HG02798 (cell line): ENCODE measurements at regions not wholly inside any gene's neighbourhood (a gene's known extent, or its start where the extent isn't known, plus 50 kb on each side); places are given as distances from the start of the nearest gene placed in this dataset.

Experiments
- ATAC-seq: cut with Tn5 transposase; IDR thresholded peaks from one replicate; pipeline ENCODE4 v1.9.1; 2021; ENCODE audit warnings: mild to moderate bottlenecking; ENCODE audit not compliant: unreplicated experiment, poor library complexity

DNA sequence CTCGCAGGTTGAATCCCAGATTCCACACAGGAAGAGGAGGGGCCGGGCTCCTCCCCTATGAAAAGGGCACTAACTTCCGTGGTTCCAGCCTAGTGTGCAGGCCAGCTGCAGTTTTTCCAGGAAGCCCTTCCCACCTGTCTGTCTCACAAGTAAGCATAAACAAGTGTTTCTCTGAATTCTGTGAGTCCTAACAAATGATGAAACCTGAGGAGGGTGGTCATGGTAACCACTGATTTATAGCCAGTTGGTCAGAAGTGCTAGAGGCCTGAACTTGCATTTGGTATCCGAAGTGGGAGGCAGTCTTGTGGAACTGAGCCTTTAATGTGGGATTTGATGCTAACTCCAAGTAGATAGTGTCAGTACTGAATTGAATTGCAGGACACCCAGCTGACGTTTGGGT, 54.7 kb upstream of the STEAP4 start:
- ATAC-seq: no peak

DNA sequence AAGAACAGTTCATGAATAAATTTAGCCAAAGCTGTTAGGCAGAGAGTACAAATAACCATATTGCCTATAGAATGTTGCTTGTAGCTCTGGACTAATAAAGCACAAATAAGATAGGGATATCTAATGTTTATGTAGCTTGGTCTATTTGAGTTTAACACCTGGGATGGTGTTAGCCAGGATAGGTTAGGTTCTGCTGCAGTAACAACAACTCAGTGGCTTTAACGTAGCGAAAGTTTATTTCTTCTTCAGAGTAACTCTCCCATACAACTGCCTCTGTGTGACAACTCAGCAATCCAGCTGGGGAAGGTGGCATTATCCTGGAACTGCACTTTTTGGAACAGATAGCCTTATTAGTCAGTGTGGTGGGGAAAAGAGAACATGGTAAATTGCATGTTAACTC, 52.2 kb upstream of the STEAP4 start:
- no peak for ATAC-seq

DNA sequence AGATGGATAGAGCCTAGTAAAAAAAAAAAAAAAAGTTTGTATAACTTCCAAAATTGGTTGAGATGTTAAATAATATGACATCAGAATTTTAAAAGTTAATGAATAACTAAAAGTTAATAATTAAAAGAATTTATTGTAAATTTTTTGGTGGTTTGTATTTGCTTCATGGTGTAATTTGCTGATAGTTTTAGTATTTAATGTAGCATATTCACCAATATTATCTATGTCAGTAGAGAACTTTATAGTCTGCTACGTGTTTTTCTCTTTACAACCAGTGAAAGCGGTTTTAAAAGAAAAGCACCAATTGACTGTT, 51.8 kb upstream of the STEAP4 start:
- no peak for ATAC-seq

DNA sequence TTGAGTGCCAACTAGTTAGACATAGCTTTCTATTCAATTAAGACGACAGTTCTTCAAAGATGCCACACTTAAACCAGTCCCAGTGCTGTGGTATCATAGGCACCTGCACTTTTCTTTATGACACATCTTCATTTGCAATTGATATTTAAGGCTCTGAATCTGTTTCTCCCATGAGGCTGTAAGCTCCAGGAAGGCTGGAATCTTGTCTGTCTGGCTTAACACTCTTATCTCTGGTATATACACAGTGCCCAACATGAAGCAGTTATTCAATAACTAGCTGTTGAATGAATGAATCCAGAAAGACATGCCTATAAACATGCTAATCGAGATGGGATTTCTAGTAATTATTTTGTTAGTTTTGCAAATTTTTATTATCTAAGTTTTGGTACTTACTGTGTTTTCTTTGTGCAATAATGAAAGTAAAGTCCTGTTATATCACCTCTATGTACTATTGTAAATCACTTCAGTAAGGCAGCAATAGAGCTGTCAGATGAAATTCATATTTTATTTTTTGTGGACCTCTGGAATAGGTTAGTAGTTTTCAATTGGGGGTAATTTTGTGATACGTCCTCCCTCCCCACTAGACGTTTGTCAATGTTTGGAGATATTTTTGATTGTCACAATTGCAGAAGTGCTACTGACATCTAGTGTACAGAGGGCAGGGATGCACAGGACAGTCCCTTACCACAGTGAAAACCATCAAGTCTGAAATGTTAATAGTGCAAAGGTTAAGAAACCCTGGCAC, 51.3 kb upstream of the STEAP4 start:
- peak; percentile 78 for ATAC-seq

DNA sequence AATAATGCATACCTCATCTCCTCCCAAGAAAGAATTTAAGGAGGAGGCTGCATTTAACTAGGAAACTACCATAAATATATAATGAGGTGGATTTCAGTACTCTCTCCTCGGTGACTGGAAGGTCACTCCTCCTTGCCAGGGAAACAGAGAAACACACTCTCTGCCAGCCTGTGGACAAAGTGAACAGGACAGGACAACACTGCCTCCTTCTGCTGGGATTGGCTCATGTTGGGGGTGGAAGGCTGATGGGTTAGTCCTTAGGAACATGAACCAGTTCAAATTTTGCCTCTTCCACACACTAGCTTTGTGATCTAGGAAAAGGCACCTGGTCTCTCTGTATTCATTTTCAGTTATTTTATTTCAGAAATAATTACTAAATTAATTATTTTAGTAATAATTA, 50.6 kb upstream of the STEAP4 start:
- ATAC-seq: no peak
